HCT116 (cell line): ENCODE measurements at regions not wholly inside any gene's neighbourhood (a gene's known extent, or its start where the extent isn't known, plus 50 kb on each side); places are given as distances from the start of the nearest gene placed in this dataset.

ENCODE experiments used
- ATAC-seq: fragments of 200-7000 bp; cut with Tn5 transposase; 2 replicates; pipeline ENCODE4 v1.9.1; 2020; ENCODE audit warnings: mild to moderate bottlenecking, moderate library complexity
- BruUV-seq: library from RNA; stranded (reverse); fragments of 400-500 nt; replicated peaks from 2 replicates; lab custom pipeline; 2021; lab: Mats Ljungman, UMichigan
- CTCF ChIA-PET: fragments of 300-600 bp; sonication (Branson Sonifier 250); formaldehyde crosslinking; loops from one replicate; lab custom pipeline; 2021; ENCODE audit warnings: antibody characterized with exemption; lab: Charles Lee
- POLR2A ChIA-PET: fragments of 300-600, 350-600 bp; sonication (Branson Sonifier 250); formaldehyde crosslinking; loops from one replicate; lab custom pipeline; 2021; ENCODE audit warnings: antibody characterized with exemption; lab: Charles Lee
- RAD21 ChIA-PET, 2 experiments: fragments of 300-600 bp; sonication (Branson Sonifier 250); formaldehyde crosslinking; loops; one replicate each; lab custom pipeline; 2023; ENCODE audit warnings: low total read pairs in 2 of 2; ENCODE audit not compliant: uncharacterized antibody in 2 of 2, unreplicated experiment in 2 of 2, low non-redundant PET in 1 of 2; lab: Charles Lee
- DNase-seq: peaks from one replicate; pipeline ENCODE4 v3.0.0-alpha.2; 2010; ENCODE audit warnings: low read depth, low spot score
- H2AFZ ChIP-seq: fragments of 200-600 bp; shearing (Covaris generic), sonication (generic); 2 replicates; pipeline ENCODE4 v1.6.1; 2017; ENCODE audit warnings: low read depth, mixed run types, mixed read lengths, antibody characterized with exemption, low read length; ENCODE audit not compliant: poor library complexity, severe bottlenecking
- H3K27ac ChIP-seq: 2 replicates; pipeline ENCODE4 v1.5.1; 2012; ENCODE audit warnings: low read depth, low read length
- H3K27me3 ChIP-seq: fragments of 200-600 bp; sonication (generic); 2 replicates; pipeline ENCODE4 v1.6.1; 2016; ENCODE audit warnings: mixed run types, low read length, mixed read lengths; ENCODE audit not compliant: insufficient read depth
- H3K36me3 ChIP-seq, 2 experiments: fragments of 200-500 bp in 1 of 2; fragments of 200-600 bp in 1 of 2; sonication (Bioruptor generic) in 1 of 2; sonication (generic) in 1 of 2; 2 replicates each; pipeline versions ENCODE4 v1.5.1 to v1.6.1; 2014 to 2016; ENCODE audit warnings: low read length in 2 of 2, inconsistent platforms in 1 of 2, mixed read lengths in 1 of 2, mixed run types in 1 of 2; ENCODE audit not compliant: insufficient read depth in 2 of 2, control insufficient read depth in 1 of 2
- H3K4me1 ChIP-seq, 2 experiments: fragments of 200-600 bp in 1 of 2; sonication (generic) in 1 of 2; 2 replicates each; pipeline versions ENCODE4 v1.5.1 to v1.6.1; 2012 to 2017; ENCODE audit warnings: low read length in 2 of 2, inconsistent platforms in 1 of 2, mild to moderate bottlenecking in 1 of 2, mixed read lengths in 1 of 2, mixed run types in 1 of 2, moderate library complexity in 1 of 2; ENCODE audit not compliant: insufficient read depth in 2 of 2, control insufficient read depth in 1 of 2
- H3K4me2 ChIP-seq: fragments of 200-600 bp; sonication (generic); 2 replicates; pipeline ENCODE4 v1.6.1; 2017; ENCODE audit warnings: mixed run types, low read length, mixed read lengths
- H3K4me3 ChIP-seq, 2 experiments: fragments of 200-600 bp in 1 of 2; sonication (generic) in 1 of 2; replicated peaks in 1 of 2; 2 replicates each; pipeline ENCODE4 v1.5.1; 2011 to 2016; ENCODE audit warnings: low read length in 2 of 2, control low read depth in 1 of 2, low read depth in 1 of 2, mild to moderate bottlenecking in 1 of 2, mixed read lengths in 1 of 2, mixed run types in 1 of 2
- H3K79me2 ChIP-seq: fragments of 200-600 bp; sonication (generic); 2 replicates; pipeline ENCODE4 v1.6.1; 2017; ENCODE audit warnings: mild to moderate bottlenecking, mixed run types, low read length, moderate library complexity, mixed read lengths; ENCODE audit not compliant: insufficient read depth
- H3K9ac ChIP-seq: fragments of 200-600 bp; sonication (generic); 2 replicates; pipeline ENCODE4 v1.6.1; 2016; ENCODE audit warnings: low read length, mixed read lengths
- H3K9me2 ChIP-seq: fragments of 200-600 bp; sonication (generic), shearing (Covaris generic); 2 replicates; pipeline ENCODE4 v1.6.1; 2017; ENCODE audit warnings: mixed run types, mild to moderate bottlenecking, moderate library complexity; ENCODE audit not compliant: insufficient read depth
- H3K9me3 ChIP-seq, 2 experiments: fragments of 200-500 bp in 1 of 2; fragments of 200-600 bp in 1 of 2; sonication (Bioruptor generic) in 1 of 2; sonication (generic) in 1 of 2; 2 replicates each; pipeline ENCODE4 v1.6.1; 2014 to 2017; ENCODE audit warnings: low read length in 2 of 2, mixed read lengths in 2 of 2, inconsistent platforms in 1 of 2, low read depth in 1 of 2, mild to moderate bottlenecking in 1 of 2, mixed run types in 1 of 2, moderate library complexity in 1 of 2; ENCODE audit not compliant: control insufficient read depth in 1 of 2, insufficient read depth in 1 of 2
- H4K20me1 ChIP-seq: fragments of 200-600 bp; sonication (generic), shearing (Covaris generic); 2 replicates; pipeline ENCODE4 v1.6.1; 2017; ENCODE audit warnings: mixed run types, mild to moderate bottlenecking, moderate library complexity; ENCODE audit not compliant: insufficient read depth
- CBX3 ChIP-seq: IDR thresholded peaks from 2 replicates; pipeline ENCODE4 v1.6.1; 2012; ENCODE audit warnings: low read depth
- EGR1 ChIP-seq: IDR thresholded peaks from 2 replicates; pipeline ENCODE4 v1.6.1; 2012; ENCODE audit warnings: low read depth
- EZH2phosphoT487 ChIP-seq: fragments of 200-600 bp; IDR thresholded peaks from 2 replicates; pipeline ENCODE4 v1.6.1; 2018; ENCODE audit warnings: antibody characterized with exemption, borderline replicate concordance
- FOSL1 ChIP-seq: IDR thresholded peaks from 2 replicates; pipeline ENCODE4 v1.6.1; 2012; ENCODE audit warnings: low read depth
- JUND ChIP-seq: IDR thresholded peaks from 2 replicates; pipeline ENCODE4 v1.6.1; 2012
- RAD21 ChIP-seq: IDR thresholded peaks from 2 replicates; pipeline ENCODE4 v1.6.1; 2012; ENCODE audit warnings: low read depth, mild to moderate bottlenecking
- SIN3A ChIP-seq: IDR thresholded peaks from 2 replicates; pipeline ENCODE4 v1.6.1; 2012; ENCODE audit warnings: low read depth
- SRF ChIP-seq: IDR thresholded peaks from 2 replicates; pipeline ENCODE4 v1.6.1; 2012; ENCODE audit warnings: low read depth
- intact Hi-C: fragments of 100-400 bp; cut with micrococcal nuclease; formaldehyde crosslinking; loops from 2 replicates; pipeline ENCODE4 v1.10.0; 2022
- TF ChIP-seq, protein P1 (sequence below): IDR thresholded peaks from 2 replicates; pipeline ENCODE4 v1.6.1; 2011; ENCODE audit warnings: mild to moderate bottlenecking, low read length, moderate library complexity; ENCODE audit not compliant: insufficient replicate concordance; ENCODE audit errors: extremely low read depth

DNA sequence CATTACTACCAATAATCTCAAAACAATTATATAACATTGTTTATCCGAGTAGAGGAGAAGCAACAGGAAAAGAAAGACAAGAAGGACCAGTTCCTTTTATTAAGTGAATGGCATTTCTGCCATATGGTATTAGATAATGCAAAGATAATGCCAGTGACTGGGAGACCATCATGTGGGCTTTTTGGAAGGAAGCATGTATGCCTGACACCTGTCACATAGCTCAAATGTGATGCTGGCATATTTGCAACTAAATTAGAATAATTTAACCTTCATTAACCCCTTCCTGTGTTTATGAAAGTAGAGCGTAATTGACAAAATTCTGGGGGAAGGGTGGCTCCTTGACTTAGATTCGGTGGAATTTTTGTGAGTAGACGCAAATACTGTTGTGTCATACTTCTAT, 733.0 kb downstream of the TUSC7 start:
- ATAC-seq: no peak
- Histone ChIP-seq H3K9me3 (no peaks in the 10 kb centered on the region), H4K20me1 (no peaks in the 10 kb centered on the region), H3K4me3 (no peak overlapping the region), H3K27ac (no peak overlapping the region), H3K9me2 (no peaks in the 10 kb centered on the region), H3K4me2 (no peak overlapping the region), H3K79me2 (no peaks in the 10 kb centered on the region), H3K4me1 (no peaks in the 10 kb centered on the region), H3K9ac (no peak overlapping the region), H3K27me3 (peaks cover 3% of the 10 kb centered on the region; the same call in 1 of the 2 replicates), H3K36me3 (no peaks in the 10 kb centered on the region), H2AFZ (no peak overlapping the region)
- POLR2A ChIA-PET: no interaction called here
- intact Hi-C loops: no loop called here
- TF ChIP-seq SIN3A (no peak), RAD21 (no peak), EGR1 (no peak), JUND (no peak)
- DNase-seq: no peak
- BruUV-seq: no TSS peak
- CTCF ChIA-PET: no interaction called here
- RAD21 ChIA-PET: no interaction called here

- ChIA-PET RAD21 (no interaction called here), POLR2A (no interaction called here), CTCF (no interaction called here)
- ATAC-seq: no peak
- Histone ChIP-seq H3K79me2 (no peaks in the 10 kb centered on the region), H2AFZ (no peak overlapping the region), H3K36me3 (no peaks in the 10 kb centered on the region), H3K27ac (no peak overlapping the region), H3K4me1 (no peaks in the 10 kb centered on the region), H3K4me2 (no peak overlapping the region), H4K20me1 (no peaks in the 10 kb centered on the region), H3K9ac (no peak overlapping the region), H3K4me3 (no peak overlapping the region), H3K27me3 (peaks cover 3% of the 10 kb centered on the region; the same call in 1 of the 2 replicates)
- no TSS peak for BruUV-seq
- intact Hi-C loops: no loop called here
- DNase-seq: no peak
- TF ChIP-seq, protein P1, sequence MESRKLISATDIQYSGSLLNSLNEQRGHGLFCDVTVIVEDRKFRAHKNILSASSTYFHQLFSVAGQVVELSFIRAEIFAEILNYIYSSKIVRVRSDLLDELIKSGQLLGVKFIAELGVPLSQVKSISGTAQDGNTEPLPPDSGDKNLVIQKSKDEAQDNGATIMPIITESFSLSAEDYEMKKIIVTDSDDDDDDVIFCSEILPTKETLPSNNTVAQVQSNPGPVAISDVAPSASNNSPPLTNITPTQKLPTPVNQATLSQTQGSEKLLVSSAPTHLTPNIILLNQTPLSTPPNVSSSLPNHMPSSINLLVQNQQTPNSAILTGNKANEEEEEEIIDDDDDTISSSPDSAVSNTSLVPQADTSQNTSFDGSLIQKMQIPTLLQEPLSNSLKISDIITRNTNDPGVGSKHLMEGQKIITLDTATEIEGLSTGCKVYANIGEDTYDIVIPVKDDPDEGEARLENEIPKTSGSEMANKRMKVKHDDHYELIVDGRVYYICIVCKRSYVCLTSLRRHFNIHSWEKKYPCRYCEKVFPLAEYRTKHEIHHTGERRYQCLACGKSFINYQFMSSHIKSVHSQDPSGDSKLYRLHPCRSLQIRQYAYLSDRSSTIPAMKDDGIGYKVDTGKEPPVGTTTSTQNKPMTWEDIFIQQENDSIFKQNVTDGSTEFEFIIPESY: no peak
- TF ChIP-seq SRF (no peak), EZH2phosphoT487 (no peak), FOSL1 (no peak), CBX3 (no peak)
- TF ChIP-seq, all 23 proteins: peak for 0
- H3K9me2 ChIP-seq: no peaks in the 10 kb centered on the region
- H3K9me3 ChIP-seq: no peaks in the 10 kb centered on the region
These were observed 733.4 kb downstream of the TUSC7 start for GRCh38 chr3:117443014-117443413.
